HEK293T (cell line): ENCODE measurements at regions not wholly inside any gene's neighbourhood (a gene's known extent, or its start where the extent isn't known, plus 50 kb on each side); places are given as distances from the start of the nearest gene placed in this dataset.
"Not testable (repeated sequence)": the region's sequence is repeated elsewhere in the genome, so short reads cannot be mapped to it uniquely, and the experiment has no call there.

Experiments used
- CTCF ChIA-PET: fragments of 350-600 bp; formaldehyde crosslinking; extraction: SDS; loops from one replicate; lab custom pipeline; 2021; ENCODE audit warnings: antibody characterized with exemption, inconsistent platforms; lab: Yijun Ruan, JAX
- POLR2A ChIA-PET: fragments of 350-600 bp; formaldehyde crosslinking; extraction: SDS; loops from one replicate; lab custom pipeline; 2020; ENCODE audit warnings: antibody characterized with exemption, inconsistent platforms; lab: Yijun Ruan, JAX
- DNase-seq: peaks from one replicate; pipeline ENCODE4 v3.0.0; 2012; ENCODE audit warnings: mixed read lengths; ENCODE audit errors: extremely low spot score
- ARNT ChIP-seq: fragments of 450-650 bp; IDR thresholded peaks from 2 replicates; pipeline ENCODE4 v1.6.1; 2017; ENCODE audit warnings: mild to moderate bottlenecking
- BHLHE40 ChIP-seq: fragments of 450-650 bp; IDR thresholded peaks from 2 replicates; pipeline ENCODE4 v1.6.1; 2016; ENCODE audit warnings: mild to moderate bottlenecking, moderate library complexity, borderline replicate concordance
- CTBP1 ChIP-seq: fragments of 450-650 bp; IDR thresholded peaks from 2 replicates; pipeline ENCODE4 v1.6.1; 2016; ENCODE audit warnings: borderline replicate concordance
- ELF4 ChIP-seq: fragments of 450-650 bp; IDR thresholded peaks from 2 replicates; pipeline ENCODE4 v1.6.1; 2017; ENCODE audit warnings: antibody characterized with exemption
- FOXA1 ChIP-seq: fragments of 450-650 bp; IDR thresholded peaks from 2 replicates; pipeline ENCODE4 v1.6.1; 2016; ENCODE audit warnings: mild to moderate bottlenecking
- FOXK2 ChIP-seq: fragments of 450-650 bp; IDR thresholded peaks from 2 replicates; pipeline ENCODE4 v1.6.1; 2016; ENCODE audit warnings: mild to moderate bottlenecking
- FOXM1 ChIP-seq: fragments of 450-650 bp; IDR thresholded peaks from 2 replicates; pipeline ENCODE4 v1.6.1; 2017; ENCODE audit warnings: mild to moderate bottlenecking, borderline replicate concordance
- HDGF ChIP-seq: fragments of 450-650 bp; IDR thresholded peaks from 2 replicates; pipeline ENCODE4 v1.6.1; 2017; ENCODE audit warnings: antibody characterized with exemption, borderline replicate concordance
- L3MBTL2 ChIP-seq: fragments of 450-650 bp; conservative IDR thresholded peaks from 2 replicates; pipeline ENCODE4 v1.6.1; 2016; ENCODE audit warnings: mild to moderate bottlenecking
- LEF1 ChIP-seq: fragments of 450-650 bp; IDR thresholded peaks from 2 replicates; pipeline ENCODE4 v1.6.1; 2017; ENCODE audit warnings: mild to moderate bottlenecking, borderline replicate concordance
- NFRKB ChIP-seq: fragments of 450-650 bp; IDR thresholded peaks from 2 replicates; pipeline ENCODE4 v1.6.1; 2016; ENCODE audit warnings: mild to moderate bottlenecking, moderate library complexity
- SP1 ChIP-seq: fragments of 450-650 bp; IDR thresholded peaks from 2 replicates; pipeline ENCODE4 v1.6.1; 2017
- SUZ12 ChIP-seq: fragments of 450-650 bp; IDR thresholded peaks from 2 replicates; pipeline ENCODE4 v1.6.1; 2016; ENCODE audit warnings: mild to moderate bottlenecking
- TARDBP ChIP-seq: fragments of 450-650 bp; IDR thresholded peaks from 2 replicates; pipeline ENCODE4 v1.6.1; 2016
- ZNF384 ChIP-seq: fragments of 450-650 bp; IDR thresholded peaks from 2 replicates; pipeline ENCODE4 v1.6.1; 2016
- TF ChIP-seq, protein P1 (sequence below): fragments of 450-650 bp; IDR thresholded peaks from 2 replicates; pipeline ENCODE4 v1.6.1; 2016

GRCh38 chr6:21282360-21282759, 311.2 kb upstream of the SOX4 start:
- POLR2A ChIA-PET, CTCF ChIA-PET, DNase-seq: not testable (repeated sequence)

DNA sequence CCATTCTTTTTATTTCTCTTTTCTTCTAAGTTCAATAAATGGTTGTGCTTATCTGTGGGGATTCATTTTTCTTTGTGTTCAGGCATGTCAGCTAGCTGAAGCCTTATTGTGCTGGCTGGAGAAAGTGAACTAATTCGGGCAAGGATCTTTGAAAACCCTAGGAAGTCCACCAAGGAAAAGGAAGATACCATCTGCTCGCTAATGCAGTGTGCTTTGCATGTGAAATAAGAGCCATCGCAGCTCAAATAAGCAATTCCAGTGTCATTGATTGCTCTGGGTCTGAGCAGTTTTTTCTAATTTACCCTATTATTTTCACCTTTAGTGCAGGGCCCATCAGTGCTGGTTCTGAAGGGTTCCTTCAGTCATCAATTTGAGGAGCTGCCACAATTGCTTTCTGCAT, 309.4 kb upstream of the SOX4 start:
- ChIA-PET CTCF (no interaction called here), POLR2A (no interaction called here)
- DNase-seq, result no peak
- no peak for TF ChIP-seq FOXM1
- TF ChIP-seq FOXK2, result no peak
- no peak for TF ChIP-seq SUZ12
- TF ChIP-seq ARNT, result no peak
- TF ChIP-seq, protein P1, sequence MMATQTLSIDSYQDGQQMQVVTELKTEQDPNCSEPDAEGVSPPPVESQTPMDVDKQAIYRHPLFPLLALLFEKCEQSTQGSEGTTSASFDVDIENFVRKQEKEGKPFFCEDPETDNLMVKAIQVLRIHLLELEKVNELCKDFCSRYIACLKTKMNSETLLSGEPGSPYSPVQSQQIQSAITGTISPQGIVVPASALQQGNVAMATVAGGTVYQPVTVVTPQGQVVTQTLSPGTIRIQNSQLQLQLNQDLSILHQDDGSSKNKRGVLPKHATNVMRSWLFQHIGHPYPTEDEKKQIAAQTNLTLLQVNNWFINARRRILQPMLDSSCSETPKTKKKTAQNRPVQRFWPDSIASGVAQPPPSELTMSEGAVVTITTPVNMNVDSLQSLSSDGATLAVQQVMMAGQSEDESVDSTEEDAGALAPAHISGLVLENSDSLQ, result no peak
- no peak for TF ChIP-seq ELF4

DNA sequence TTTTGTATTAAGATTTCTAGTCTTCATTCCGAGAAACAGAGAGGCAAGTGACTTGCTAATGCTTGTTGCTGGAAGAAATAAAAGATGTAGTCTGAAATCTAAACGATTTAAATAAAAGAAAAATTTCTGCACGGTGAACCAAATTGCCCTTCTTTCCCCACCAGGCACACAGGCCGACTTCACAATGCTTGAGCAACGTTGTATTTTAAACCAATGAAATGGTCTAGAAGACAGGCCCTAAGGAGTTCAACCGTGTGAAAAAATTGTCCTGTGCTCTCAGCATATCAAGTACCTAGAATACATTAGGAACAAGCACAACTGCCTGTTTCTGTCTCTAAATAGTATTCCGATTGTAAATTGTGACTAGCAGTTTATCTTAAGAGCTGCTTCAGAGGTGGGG, 308.8 kb upstream of the SOX4 start:
- ChIA-PET CTCF (no interaction called here), POLR2A (no interaction called here)
- TF ChIP-seq SUZ12 (no peak), HDGF (no peak), ELF4 (no peak), NFRKB (no peak), CTBP1 (no peak), SP1 (no peak)
- no peak for DNase-seq

- TF ChIP-seq NFRKB (no peak), ZNF384 (no peak), BHLHE40 (no peak), LEF1 (no peak)
- ChIA-PET CTCF (no interaction called here), POLR2A (interaction anchor here (0.6 kb wide), 1 partner anchor 299 kb away, joined by 3 read pairs; the partner anchor contains the start of gene SOX4)
- DNase-seq, result no peak
Observed at GRCh38 chr6:21294144-21294543, 299.4 kb upstream of the SOX4 start.

- TF ChIP-seq TARDBP (no peak), BHLHE40 (no peak), FOXA1 (no peak), HDGF (no peak), CTBP1 (no peak), ELF4 (no peak), SP1 (no peak), ZNF384 (no peak), LEF1 (no peak), FOXM1 (no peak), FOXK2 (no peak), SUZ12 (no peak), L3MBTL2 (no peak), ARNT (no peak), NFRKB (no peak)
- TF ChIP-seq, protein P1, result no peak
- ChIA-PET POLR2A (no interaction called here), CTCF (no interaction called here)
- no peak for DNase-seq
Observed at GRCh38 chr6:21295506-21296240, 297.9 kb upstream of the SOX4 start.

DNA sequence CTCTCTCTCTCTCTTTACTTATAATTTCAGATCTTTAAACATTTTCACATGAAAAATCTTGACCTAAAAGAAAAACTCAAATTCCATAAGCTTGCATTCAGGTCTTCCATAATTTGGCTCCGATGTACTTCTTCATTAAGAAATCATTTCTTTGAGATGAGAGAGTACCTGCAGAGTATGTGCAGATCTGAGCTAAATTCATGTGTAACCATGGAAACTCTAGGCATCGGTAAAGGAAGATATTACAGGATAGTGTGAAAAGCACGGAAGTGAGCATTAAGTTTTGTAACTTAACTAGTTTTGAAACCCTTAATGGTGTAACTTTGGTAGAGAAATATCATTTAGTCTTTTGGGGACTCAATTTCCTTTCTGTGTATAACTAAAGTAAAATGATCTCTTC, 295.9 kb upstream of the SOX4 start:
- CTCF ChIA-PET, result no interaction called here

More for the DNA sequence above, 295.9 kb upstream of the SOX4 start:
- no peak for DNase-seq
- TF ChIP-seq L3MBTL2 (no peak), TARDBP (no peak), FOXM1 (no peak), ELF4 (no peak), CTBP1 (no peak), FOXK2 (no peak), NFRKB (no peak), ARNT (no peak), ZNF384 (no peak), SP1 (no peak), SUZ12 (no peak), BHLHE40 (no peak), FOXA1 (no peak)
- TF ChIP-seq, protein P1, result no peak
- POLR2A ChIA-PET, result no interaction called here
